ENCODE measurements at regions not wholly inside any gene's neighbourhood (a gene's known extent, or its start where the extent isn't known, plus 50 kb on each side); places are given as distances from the start of the nearest gene placed in this dataset.

DNA sequence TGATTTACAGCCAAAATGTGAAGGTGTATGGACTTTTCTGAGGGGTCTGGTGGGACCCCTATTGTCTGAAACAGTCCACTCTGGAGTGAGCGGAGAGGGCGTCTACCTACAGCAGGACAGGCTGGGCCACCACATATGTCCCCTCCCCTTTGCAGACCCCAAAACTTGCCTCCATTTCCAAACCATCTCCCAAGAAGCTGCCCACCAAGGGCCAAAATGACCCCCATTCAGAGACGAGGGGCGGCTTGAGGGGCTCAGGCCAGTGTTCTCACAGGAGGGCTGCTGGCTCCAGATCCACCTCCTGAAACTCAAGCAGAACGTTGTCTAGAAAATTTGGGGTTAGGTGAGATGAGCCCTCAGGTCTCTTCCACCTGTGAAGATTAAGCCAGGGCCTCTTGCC, 161.1 kb upstream of the SALL3 start:
- no peak for TF ChIP-seq SUZ12 (IDR thresholded peaks at IDR 0.05)
- ChIA-PET CTCF (no interaction called here), POLR2A (no interaction called here)
- no peak for DNase-seq (ENCODE audit: extremely low spot score)

GRCh38 chr18:78818961-78819360, 160.7 kb upstream of the SALL3 start:
- ChIA-PET CTCF (no interaction called here), POLR2A (no interaction called here)
- no peak for DNase-seq (ENCODE audit: extremely low spot score)
- no peak for TF ChIP-seq FOXM1 (IDR thresholded peaks at IDR 0.05; ENCODE audit: borderline replicate concordance)
- TF ChIP-seq ZNF384 (IDR thresholded peaks at IDR 0.05): no peak
- TF ChIP-seq FOXA1 (IDR thresholded peaks at IDR 0.05): no peak
- TF ChIP-seq, protein P1, sequence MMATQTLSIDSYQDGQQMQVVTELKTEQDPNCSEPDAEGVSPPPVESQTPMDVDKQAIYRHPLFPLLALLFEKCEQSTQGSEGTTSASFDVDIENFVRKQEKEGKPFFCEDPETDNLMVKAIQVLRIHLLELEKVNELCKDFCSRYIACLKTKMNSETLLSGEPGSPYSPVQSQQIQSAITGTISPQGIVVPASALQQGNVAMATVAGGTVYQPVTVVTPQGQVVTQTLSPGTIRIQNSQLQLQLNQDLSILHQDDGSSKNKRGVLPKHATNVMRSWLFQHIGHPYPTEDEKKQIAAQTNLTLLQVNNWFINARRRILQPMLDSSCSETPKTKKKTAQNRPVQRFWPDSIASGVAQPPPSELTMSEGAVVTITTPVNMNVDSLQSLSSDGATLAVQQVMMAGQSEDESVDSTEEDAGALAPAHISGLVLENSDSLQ (IDR thresholded peaks at IDR 0.05): no peak
- TF ChIP-seq SP1 (IDR thresholded peaks at IDR 0.05): no peak
- no peak for TF ChIP-seq BHLHE40 (IDR thresholded peaks at IDR 0.05; ENCODE audit: borderline replicate concordance)
- TF ChIP-seq NFRKB (IDR thresholded peaks at IDR 0.05): no peak
- TF ChIP-seq CTBP1 (IDR thresholded peaks at IDR 0.05; ENCODE audit: borderline replicate concordance): no peak

DNA sequence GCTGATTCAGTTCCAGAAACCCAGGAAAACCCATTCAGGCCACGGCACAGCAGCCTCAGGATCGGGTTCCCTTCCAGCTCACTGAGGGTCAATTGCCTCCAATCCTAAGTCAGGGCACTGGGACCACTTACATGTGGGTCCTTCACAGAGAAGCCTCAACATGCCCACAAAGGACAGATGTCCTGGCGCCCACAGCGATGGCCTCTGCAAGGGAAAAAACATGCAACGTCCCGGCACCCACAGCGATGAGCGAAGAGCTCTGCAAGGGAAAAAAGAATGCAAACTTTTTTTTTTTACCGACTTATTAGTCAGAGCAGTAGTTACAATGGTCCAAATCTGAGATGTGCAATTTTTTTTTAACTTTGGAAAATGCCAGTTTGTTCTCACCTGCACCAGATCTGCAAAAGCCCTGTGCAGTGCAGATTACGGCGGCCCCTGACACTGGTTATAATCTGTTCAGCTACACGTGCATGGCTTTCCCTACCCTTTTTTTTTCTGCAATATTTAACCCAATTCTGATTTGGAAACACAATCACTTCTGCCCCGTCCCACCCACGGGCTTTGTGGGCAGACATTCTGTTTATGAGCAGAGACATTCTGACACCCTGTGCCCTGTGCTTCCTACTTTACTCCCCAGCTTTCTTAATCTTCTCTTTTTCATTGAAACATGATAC, 159.3 kb upstream of the SALL3 start:
- no peak for TF ChIP-seq FOXA1 (IDR thresholded peaks at IDR 0.05)
- TF ChIP-seq HDGF (IDR thresholded peaks at IDR 0.05; ENCODE audit: borderline replicate concordance): no peak
- TF ChIP-seq BHLHE40 (IDR thresholded peaks at IDR 0.05; ENCODE audit: borderline replicate concordance): no peak
- no peak for TF ChIP-seq FOXM1 (IDR thresholded peaks at IDR 0.05; ENCODE audit: borderline replicate concordance)
- TF ChIP-seq ZNF384 (IDR thresholded peaks at IDR 0.05): no peak
- TF ChIP-seq CTBP1 (IDR thresholded peaks at IDR 0.05; ENCODE audit: borderline replicate concordance): no peak
- TF ChIP-seq, protein P1 (IDR thresholded peaks at IDR 0.05): no peak
- ChIA-PET CTCF (no interaction called here), POLR2A (no interaction called here)
- no peak for DNase-seq (ENCODE audit: extremely low spot score)

GRCh38 chr18:78821396-78821795, 158.2 kb upstream of the SALL3 start:
- no peak for TF ChIP-seq TARDBP (IDR thresholded peaks at IDR 0.05)
- TF ChIP-seq ARNT (IDR thresholded peaks at IDR 0.05): no peak
- no peak for TF ChIP-seq NFRKB (IDR thresholded peaks at IDR 0.05)
- TF ChIP-seq FOXM1 (IDR thresholded peaks at IDR 0.05; ENCODE audit: borderline replicate concordance): no peak
- no peak for TF ChIP-seq SP1 (IDR thresholded peaks at IDR 0.05)
- no peak for TF ChIP-seq CTBP1 (IDR thresholded peaks at IDR 0.05; ENCODE audit: borderline replicate concordance)
- TF ChIP-seq, protein P1 (IDR thresholded peaks at IDR 0.05): no peak
- no peak for TF ChIP-seq FOXA1 (IDR thresholded peaks at IDR 0.05)
- no peak for TF ChIP-seq HDGF (IDR thresholded peaks at IDR 0.05; ENCODE audit: borderline replicate concordance)
- no peak for TF ChIP-seq BHLHE40 (IDR thresholded peaks at IDR 0.05; ENCODE audit: borderline replicate concordance)
- ChIA-PET CTCF (no interaction called here), POLR2A (no interaction called here)
- DNase-seq (ENCODE audit: extremely low spot score): no peak

DNA sequence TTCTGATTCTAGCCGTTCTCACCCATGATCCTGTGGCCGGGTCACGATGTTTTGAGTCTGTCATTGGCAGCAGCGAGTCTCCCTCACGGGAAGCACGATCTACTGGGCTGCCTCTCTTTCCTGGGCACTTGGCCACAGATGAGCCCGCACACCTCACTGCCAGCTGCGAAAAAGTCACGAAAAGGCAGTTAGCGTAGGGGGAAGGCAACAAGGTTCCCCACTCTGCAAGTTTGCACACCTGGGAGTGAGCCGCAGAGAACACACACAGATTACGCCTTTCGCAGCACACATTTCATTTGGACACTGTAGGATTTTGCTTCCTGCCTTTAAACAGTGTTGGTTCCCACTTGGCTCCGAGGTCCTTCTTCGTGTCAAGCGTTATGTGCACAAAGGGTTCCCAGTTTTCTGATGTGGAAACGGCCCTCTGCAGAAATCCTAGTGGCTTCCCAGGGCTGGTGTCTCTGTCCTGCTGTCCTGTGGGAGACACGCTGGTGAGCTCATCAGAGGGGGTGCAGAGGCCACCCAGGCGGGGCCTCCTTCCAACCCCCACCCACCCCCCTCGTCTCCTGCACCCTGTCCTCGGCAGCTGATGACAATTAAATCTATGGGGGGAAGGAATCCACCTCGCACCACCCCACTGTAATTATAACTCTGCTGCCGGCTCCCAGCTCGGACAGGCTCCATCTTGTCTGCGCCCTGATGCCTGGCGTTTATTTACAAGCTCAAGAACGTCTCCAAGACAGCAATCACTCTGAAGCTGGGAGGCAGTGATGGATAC, 157.3 kb upstream of the SALL3 start:
- DNase-seq (ENCODE audit: extremely low spot score): no peak
- CTCF ChIA-PET: no interaction called here
- TF ChIP-seq L3MBTL2 (conservative IDR thresholded peaks at IDR 0.05) (no peak), BHLHE40 (IDR thresholded peaks at IDR 0.05; ENCODE audit: borderline replicate concordance) (no peak), FOXK2 (IDR thresholded peaks at IDR 0.05) (no peak), CTBP1 (IDR thresholded peaks at IDR 0.05; ENCODE audit: borderline replicate concordance) (no peak)
- POLR2A ChIA-PET: no interaction called here

GRCh38 chr18:78822949-78823285, 156.7 kb upstream of the SALL3 start:
- TF ChIP-seq TARDBP (IDR thresholded peaks at IDR 0.05): no peak
- TF ChIP-seq L3MBTL2 (conservative IDR thresholded peaks at IDR 0.05): no peak
- no peak for TF ChIP-seq CTBP1 (IDR thresholded peaks at IDR 0.05; ENCODE audit: borderline replicate concordance)
- TF ChIP-seq ARNT (IDR thresholded peaks at IDR 0.05): no peak
- TF ChIP-seq LEF1 (IDR thresholded peaks at IDR 0.05; ENCODE audit: borderline replicate concordance): no peak
- TF ChIP-seq SP1 (IDR thresholded peaks at IDR 0.05): no peak
- no peak for TF ChIP-seq ZNF384 (IDR thresholded peaks at IDR 0.05)
- no peak for TF ChIP-seq HDGF (IDR thresholded peaks at IDR 0.05; ENCODE audit: borderline replicate concordance)
- no peak for TF ChIP-seq NFRKB (IDR thresholded peaks at IDR 0.05)
- TF ChIP-seq FOXA1 (IDR thresholded peaks at IDR 0.05): no peak
- TF ChIP-seq, protein P1 (IDR thresholded peaks at IDR 0.05): no peak
- TF ChIP-seq FOXK2 (IDR thresholded peaks at IDR 0.05): no peak
- TF ChIP-seq SUZ12 (IDR thresholded peaks at IDR 0.05): no peak
- no peak for DNase-seq (ENCODE audit: extremely low spot score)
- CTCF ChIA-PET: no interaction called here
- POLR2A ChIA-PET: no interaction called here
